HEK293 (cell line): ENCODE measurements at regions not wholly inside any gene's neighbourhood (a gene's known extent, or its start where the extent isn't known, plus 50 kb on each side); places are given as distances from the start of the nearest gene placed in this dataset.

Experiments
- CTCF ChIA-PET: fragments of 350-600 bp; formaldehyde crosslinking; extraction: SDS; loops from one replicate; lab custom pipeline; 2021; ENCODE audit warnings: antibody characterized with exemption; lab: Yijun Ruan, JAX
- POLR2A ChIA-PET: fragments of 300-600 bp; formaldehyde crosslinking; extraction: SDS; loops from one replicate; lab custom pipeline; 2020; ENCODE audit warnings: antibody characterized with exemption, inconsistent platforms; lab: Yijun Ruan, JAX
- H3K27ac ChIP-seq: fragments of 200-500 bp; sonication (Bioruptor generic); 2 replicates; pipeline ENCODE4 v1.5.1; 2014; ENCODE audit warnings: low read depth, low read length, control low read depth, inconsistent platforms; ENCODE audit errors: extremely low read depth
- H3K36me3 ChIP-seq, 2 experiments: fragments of 200-500 bp in 1 of 2; sonication (Bioruptor generic) in 1 of 2; 1 replicate in 1 of 2; 2 replicates in 1 of 2; pipeline ENCODE4 v1.5.1; 2014 to 2017; ENCODE audit warnings: inconsistent platforms in 2 of 2, low read length in 2 of 2; ENCODE audit not compliant: control insufficient read depth in 2 of 2, insufficient read depth in 1 of 2
- H3K4me1 ChIP-seq: fragments of 200-500 bp; sonication (Bioruptor generic); 2 replicates; pipeline ENCODE4 v1.5.1; 2014; ENCODE audit warnings: mild to moderate bottlenecking, low read length, inconsistent platforms; ENCODE audit not compliant: control insufficient read depth, insufficient read depth
- H3K4me3 ChIP-seq: 2 replicates; pipeline ENCODE4 v1.5.1; 2011; ENCODE audit warnings: low read depth, mild to moderate bottlenecking, control low read depth, low read length, moderate library complexity
- H3K9me3 ChIP-seq: fragments of 200-500 bp; sonication (Bioruptor generic); 2 replicates; pipeline ENCODE4 v1.5.1; 2014; ENCODE audit warnings: low read depth, low read length, inconsistent platforms; ENCODE audit not compliant: control insufficient read depth, insufficient read depth
- BCL6B ChIP-seq: fragments of 450-650 bp; formaldehyde crosslinking; IDR thresholded peaks from 2 replicates; pipeline ENCODE4 v1.5.1; 2017; ENCODE audit warnings: missing biosample characterization, missing genetic modification characterization
- KLF8 ChIP-seq: fragments of 450-650 bp; formaldehyde crosslinking; IDR thresholded peaks from 2 replicates; pipeline ENCODE4 v1.5.1; 2016; ENCODE audit warnings: missing biosample characterization, missing genetic modification characterization
- MEIS1 ChIP-seq: sonication (generic); formaldehyde crosslinking; IDR thresholded peaks from 2 replicates; pipeline ENCODE4 v1.8.1; 2022; ENCODE audit warnings: missing genetic modification reagents, mild to moderate bottlenecking, borderline replicate concordance
- TRIM28 ChIP-seq: IDR thresholded peaks from 2 replicates; pipeline ENCODE4 v1.6.1; 2011; ENCODE audit warnings: low read length, control low read depth, borderline replicate concordance
- YY2 ChIP-seq: fragments of 450-650 bp; formaldehyde crosslinking; IDR thresholded peaks from 2 replicates; pipeline ENCODE4 v1.5.1; 2016; ENCODE audit warnings: missing biosample characterization, missing genetic modification characterization
- ZEB2 ChIP-seq: fragments of 450-650 bp; formaldehyde crosslinking; IDR thresholded peaks from 2 replicates; pipeline ENCODE4 v1.5.1; 2016; ENCODE audit warnings: missing biosample characterization, missing genetic modification characterization
- ZNF121 ChIP-seq: fragments of 450-650 bp; formaldehyde crosslinking; IDR thresholded peaks from 2 replicates; pipeline ENCODE4 v1.5.1; 2016; ENCODE audit warnings: missing biosample characterization, missing genetic modification characterization
- ZNF140 ChIP-seq: fragments of 450-650 bp; formaldehyde crosslinking; IDR thresholded peaks from 2 replicates; pipeline ENCODE4 v1.5.1; 2016; ENCODE audit warnings: missing biosample characterization, missing genetic modification characterization
- ZNF175 ChIP-seq: fragments of 450-650 bp; formaldehyde crosslinking; IDR thresholded peaks from 2 replicates; pipeline ENCODE4 v1.5.1; 2016; ENCODE audit warnings: missing biosample characterization, missing genetic modification characterization
- ZNF184 ChIP-seq: fragments of 450-650 bp; IDR thresholded peaks from 2 replicates; pipeline ENCODE4 v1.5.1; 2018; ENCODE audit warnings: missing biosample characterization, mild to moderate bottlenecking, missing genetic modification characterization
- ZNF280D ChIP-seq: fragments of 450-650 bp; formaldehyde crosslinking; IDR thresholded peaks from 2 replicates; pipeline ENCODE4 v1.5.1; 2016; ENCODE audit warnings: missing biosample characterization, missing genetic modification characterization
- ZNF426 ChIP-seq: fragments of 450-650 bp; formaldehyde crosslinking; IDR thresholded peaks from 2 replicates; pipeline ENCODE4 v1.5.1; 2017; ENCODE audit warnings: missing biosample characterization, missing genetic modification characterization, mild to moderate bottlenecking, inconsistent platforms, moderate library complexity
- ZNF529 ChIP-seq: fragments of 450-650 bp; formaldehyde crosslinking; IDR thresholded peaks from 2 replicates; pipeline ENCODE4 v1.5.1; 2017; ENCODE audit warnings: missing genetic modification characterization, missing biosample characterization; ENCODE audit not compliant: insufficient replicate concordance
- ZNF549 ChIP-seq: fragments of 450-650 bp; IDR thresholded peaks from 2 replicates; pipeline ENCODE4 v1.5.1; 2018; ENCODE audit warnings: missing biosample characterization, missing genetic modification characterization, mild to moderate bottlenecking, inconsistent platforms, moderate library complexity
- ZNF555 ChIP-seq: fragments of 450-650 bp; formaldehyde crosslinking; conservative IDR thresholded peaks from 2 replicates; pipeline ENCODE4 v1.5.1; 2017; ENCODE audit warnings: missing biosample characterization, mild to moderate bottlenecking, missing genetic modification characterization, inconsistent platforms
- ZNF600 ChIP-seq: fragments of 450-650 bp; formaldehyde crosslinking; IDR thresholded peaks from 2 replicates; pipeline ENCODE4 v1.5.1; 2016; ENCODE audit warnings: missing biosample characterization, missing genetic modification characterization
- ZNF629 ChIP-seq: fragments of 450-650 bp; formaldehyde crosslinking; IDR thresholded peaks from 2 replicates; pipeline ENCODE4 v1.5.1; 2017; ENCODE audit warnings: missing biosample characterization, missing genetic modification characterization
- ZNF645 ChIP-seq: fragments of 450-650 bp; formaldehyde crosslinking; IDR thresholded peaks from 2 replicates; pipeline ENCODE4; 2016; ENCODE audit warnings: missing biosample characterization, missing genetic modification characterization
- ZXDB ChIP-seq: fragments of 450-650 bp; formaldehyde crosslinking; IDR thresholded peaks from 2 replicates; pipeline ENCODE4 v1.5.1; 2016; ENCODE audit warnings: missing biosample characterization, missing genetic modification characterization
- TF ChIP-seq, protein P1 (sequence below): fragments of 450-650 bp; formaldehyde crosslinking; IDR thresholded peaks from 2 replicates; pipeline ENCODE4 v1.5.1; 2016; ENCODE audit warnings: missing biosample characterization, missing genetic modification characterization, borderline replicate concordance

DNA sequence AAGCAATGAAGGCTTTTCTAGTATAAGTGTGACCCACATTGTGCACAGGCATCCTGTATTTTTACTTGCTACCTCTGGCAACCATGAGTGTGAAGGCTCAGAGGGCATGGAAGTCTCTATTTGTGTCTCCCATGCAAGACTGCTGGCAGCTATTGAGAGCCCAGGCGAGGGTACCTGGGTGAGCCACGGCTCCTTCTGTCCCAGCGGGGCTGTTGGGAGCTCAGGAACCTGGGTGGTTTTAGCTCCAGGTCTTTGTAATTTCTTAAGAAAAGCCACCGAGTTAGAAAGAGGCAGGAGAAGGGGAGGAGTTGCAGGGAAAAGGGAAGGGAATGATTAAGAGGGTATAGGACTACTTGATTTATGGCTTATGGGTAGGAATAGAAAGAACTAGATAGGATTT, 190.4 kb upstream of the SOX1 start:
- Histone ChIP-seq H3K36me3 (no peaks in the 10 kb centered on the region), H3K27ac (no peak overlapping the region), H3K9me3 (no peaks in the 10 kb centered on the region), H3K4me3 (no peak overlapping the region), H3K4me1 (no peaks in the 10 kb centered on the region)
- POLR2A ChIA-PET, result no interaction called here
- CTCF ChIA-PET, result no interaction called here
- no peak for TF ChIP-seq ZXDB
- TF ChIP-seq ZEB2 (tag by site-specific recombination), result no peak
- no peak for TF ChIP-seq YY2 (tag by site-specific recombination)
- no peak for TF ChIP-seq MEIS1 (CRISPR knock-in tag)
- TF ChIP-seq ZNF629 (tag by site-specific recombination), result no peak
- TF ChIP-seq ZNF121 (tag by site-specific recombination), result no peak
- TF ChIP-seq ZNF529 (tag by site-specific recombination), result no peak
- no peak for TF ChIP-seq KLF8
- TF ChIP-seq TRIM28, result no peak
- TF ChIP-seq, protein P1, sequence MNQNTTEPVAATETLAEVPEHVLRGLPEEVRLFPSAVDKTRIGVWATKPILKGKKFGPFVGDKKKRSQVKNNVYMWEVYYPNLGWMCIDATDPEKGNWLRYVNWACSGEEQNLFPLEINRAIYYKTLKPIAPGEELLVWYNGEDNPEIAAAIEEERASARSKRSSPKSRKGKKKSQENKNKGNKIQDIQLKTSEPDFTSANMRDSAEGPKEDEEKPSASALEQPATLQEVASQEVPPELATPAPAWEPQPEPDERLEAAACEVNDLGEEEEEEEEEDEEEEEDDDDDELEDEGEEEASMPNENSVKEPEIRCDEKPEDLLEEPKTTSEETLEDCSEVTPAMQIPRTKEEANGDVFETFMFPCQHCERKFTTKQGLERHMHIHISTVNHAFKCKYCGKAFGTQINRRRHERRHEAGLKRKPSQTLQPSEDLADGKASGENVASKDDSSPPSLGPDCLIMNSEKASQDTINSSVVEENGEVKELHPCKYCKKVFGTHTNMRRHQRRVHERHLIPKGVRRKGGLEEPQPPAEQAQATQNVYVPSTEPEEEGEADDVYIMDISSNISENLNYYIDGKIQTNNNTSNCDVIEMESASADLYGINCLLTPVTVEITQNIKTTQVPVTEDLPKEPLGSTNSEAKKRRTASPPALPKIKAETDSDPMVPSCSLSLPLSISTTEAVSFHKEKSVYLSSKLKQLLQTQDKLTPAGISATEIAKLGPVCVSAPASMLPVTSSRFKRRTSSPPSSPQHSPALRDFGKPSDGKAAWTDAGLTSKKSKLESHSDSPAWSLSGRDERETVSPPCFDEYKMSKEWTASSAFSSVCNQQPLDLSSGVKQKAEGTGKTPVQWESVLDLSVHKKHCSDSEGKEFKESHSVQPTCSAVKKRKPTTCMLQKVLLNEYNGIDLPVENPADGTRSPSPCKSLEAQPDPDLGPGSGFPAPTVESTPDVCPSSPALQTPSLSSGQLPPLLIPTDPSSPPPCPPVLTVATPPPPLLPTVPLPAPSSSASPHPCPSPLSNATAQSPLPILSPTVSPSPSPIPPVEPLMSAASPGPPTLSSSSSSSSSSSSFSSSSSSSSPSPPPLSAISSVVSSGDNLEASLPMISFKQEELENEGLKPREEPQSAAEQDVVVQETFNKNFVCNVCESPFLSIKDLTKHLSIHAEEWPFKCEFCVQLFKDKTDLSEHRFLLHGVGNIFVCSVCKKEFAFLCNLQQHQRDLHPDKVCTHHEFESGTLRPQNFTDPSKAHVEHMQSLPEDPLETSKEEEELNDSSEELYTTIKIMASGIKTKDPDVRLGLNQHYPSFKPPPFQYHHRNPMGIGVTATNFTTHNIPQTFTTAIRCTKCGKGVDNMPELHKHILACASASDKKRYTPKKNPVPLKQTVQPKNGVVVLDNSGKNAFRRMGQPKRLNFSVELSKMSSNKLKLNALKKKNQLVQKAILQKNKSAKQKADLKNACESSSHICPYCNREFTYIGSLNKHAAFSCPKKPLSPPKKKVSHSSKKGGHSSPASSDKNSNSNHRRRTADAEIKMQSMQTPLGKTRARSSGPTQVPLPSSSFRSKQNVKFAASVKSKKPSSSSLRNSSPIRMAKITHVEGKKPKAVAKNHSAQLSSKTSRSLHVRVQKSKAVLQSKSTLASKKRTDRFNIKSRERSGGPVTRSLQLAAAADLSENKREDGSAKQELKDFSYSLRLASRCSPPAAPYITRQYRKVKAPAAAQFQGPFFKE (tag by site-specific recombination), result no peak
- no peak for TF ChIP-seq BCL6B
- TF ChIP-seq ZNF549 (tag by site-specific recombination), result no peak
- no peak for TF ChIP-seq ZNF175
- TF ChIP-seq ZNF555 (tag by site-specific recombination), result no peak
- TF ChIP-seq ZNF184 (tag by site-specific recombination), result no peak
- no peak for TF ChIP-seq ZNF280D (tag by site-specific recombination)
- no peak for TF ChIP-seq ZNF426 (tag by site-specific recombination)
- TF ChIP-seq ZNF645 (tag by site-specific recombination), result no peak
- TF ChIP-seq ZNF600 (tag by site-specific recombination), result no peak
- no peak for TF ChIP-seq ZNF140 (tag by site-specific recombination)
